Activated T-cell treated with anti-CD3 and anti-CD28 coated beads, Interleukin-2, amount 50 U/mL, for 72 hours (primary cell): ENCODE measurements at regions not wholly inside any gene's neighbourhood (a gene's known extent, or its start where the extent isn't known, plus 50 kb on each side); places are given as distances from the start of the nearest gene placed in this dataset.
"Not testable (repeated sequence)": the region's sequence is repeated elsewhere in the genome, so short reads cannot be mapped to it uniquely, and the experiment has no call there.

ENCODE experiments used
- ATAC-seq, 2 donors: fragments of 150-1000 bp; cut with Tn5 transposase; replicated peaks in 1 of 2; 2 replicates each; pipeline ENCODE4 v1.10.0; 2021; ENCODE audit warnings: moderate library complexity in 2 of 2, mild to moderate bottlenecking in 1 of 2
- DNase-seq, 2 donors: peaks; one replicate each; pipeline ENCODE4 v3.0.0; 2021 to 2022; ENCODE audit warnings: mixed read lengths in 1 of 2
- H3K27ac Mint-ChIP-seq: one replicate; pipeline ENCODE4 v1.8.0; 2022; ENCODE audit warnings: mild to moderate bottlenecking, moderate library complexity, mixed read lengths
- H3K27me3 Mint-ChIP-seq: one replicate; pipeline ENCODE4 v1.8.0; 2022; ENCODE audit warnings: low read depth, mixed read lengths
- H3K36me3 Mint-ChIP-seq, 2 donors: one replicate each; pipeline ENCODE4 v1.8.0; 2022; ENCODE audit warnings: mixed read lengths in 2 of 2, mild to moderate bottlenecking in 1 of 2; ENCODE audit not compliant: insufficient read depth in 2 of 2
- H3K4me1 Mint-ChIP-seq: one replicate; pipeline ENCODE4 v1.8.0; 2022; ENCODE audit warnings: low read depth, mixed read lengths
- H3K4me3 Mint-ChIP-seq, 2 donors: one replicate each; pipeline ENCODE4 v1.8.0; 2022; ENCODE audit warnings: mild to moderate bottlenecking in 2 of 2, mixed read lengths in 2 of 2, moderate library complexity in 2 of 2
- H3K9me3 Mint-ChIP-seq, 2 donors: one replicate each; pipeline ENCODE4 v1.8.0; 2022; ENCODE audit warnings: mixed read lengths in 2 of 2

- peaks cover 0 to 2% of the 10 kb centered on the region in 2 donors for H3K9me3 Mint-ChIP-seq
- peaks cover 0 to 2% of the 10 kb centered on the region in 2 donors for H3K36me3 Mint-ChIP-seq
- no peaks in the 10 kb centered on the region for H3K4me1 Mint-ChIP-seq
- H3K27ac Mint-ChIP-seq = no peak overlapping the region
- DNase-seq (no peak), ATAC-seq (no peak)
- H3K4me3 Mint-ChIP-seq = no peak overlapping the region
- H3K27me3 Mint-ChIP-seq = no peaks in the 10 kb centered on the region
These were observed 379.0 kb upstream of the TCF4 start for GRCh38 chr18:55967019-55967418.

- no peak overlapping the region for H3K27ac Mint-ChIP-seq
- ATAC-seq (no peak), DNase-seq (no peak)
- H3K27me3 Mint-ChIP-seq = no peaks in the 10 kb centered on the region
- no peak overlapping the region for H3K4me3 Mint-ChIP-seq
- H3K4me1 Mint-ChIP-seq = no peaks in the 10 kb centered on the region
- peaks cover 0 to 2% of the 10 kb centered on the region in 2 donors for H3K36me3 Mint-ChIP-seq
- H3K9me3 Mint-ChIP-seq = peaks cover 0 to 2% of the 10 kb centered on the region in 2 donors
These were observed 376.2 kb upstream of the TCF4 start for GRCh38 chr18:55964171-55964570.

DNA sequence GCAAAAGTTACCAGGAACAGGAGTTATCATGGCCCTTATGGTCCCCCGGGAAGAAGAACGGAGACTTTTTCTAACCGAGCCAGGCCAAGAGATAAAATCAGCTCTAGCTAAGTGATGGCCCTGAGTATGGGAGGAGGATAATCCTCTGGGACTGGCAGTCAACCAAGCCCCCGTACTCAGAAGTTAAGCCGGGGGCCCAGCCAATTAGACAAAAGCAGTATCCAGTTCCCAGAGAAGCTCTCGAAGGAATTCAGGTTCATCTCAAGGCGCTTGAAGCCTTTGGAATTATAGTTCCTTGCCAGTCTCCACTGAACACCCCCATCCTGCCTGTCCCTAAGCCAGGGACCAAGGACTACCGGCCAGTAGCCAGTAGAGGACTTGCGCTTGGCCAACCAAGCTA lies 365.3 kb upstream of the TCF4 start:
- peaks cover 0 to 8% of the 10 kb centered on the region in 2 donors for H3K9me3 Mint-ChIP-seq
- ATAC-seq = no peak
- H3K27ac Mint-ChIP-seq = no peak overlapping the region
- no peaks in the 10 kb centered on the region for H3K27me3 Mint-ChIP-seq
- no peak for DNase-seq
- no peak overlapping the region for H3K4me3 Mint-ChIP-seq
- H3K4me1 Mint-ChIP-seq = no peaks in the 10 kb centered on the region
- peaks cover 0 to 1% of the 10 kb centered on the region in 2 donors for H3K36me3 Mint-ChIP-seq

- H3K27ac Mint-ChIP-seq = not testable (repeated sequence)
These were observed 363.7 kb upstream of the TCF4 start for GRCh38 chr18:55951738-55952137.

DNA sequence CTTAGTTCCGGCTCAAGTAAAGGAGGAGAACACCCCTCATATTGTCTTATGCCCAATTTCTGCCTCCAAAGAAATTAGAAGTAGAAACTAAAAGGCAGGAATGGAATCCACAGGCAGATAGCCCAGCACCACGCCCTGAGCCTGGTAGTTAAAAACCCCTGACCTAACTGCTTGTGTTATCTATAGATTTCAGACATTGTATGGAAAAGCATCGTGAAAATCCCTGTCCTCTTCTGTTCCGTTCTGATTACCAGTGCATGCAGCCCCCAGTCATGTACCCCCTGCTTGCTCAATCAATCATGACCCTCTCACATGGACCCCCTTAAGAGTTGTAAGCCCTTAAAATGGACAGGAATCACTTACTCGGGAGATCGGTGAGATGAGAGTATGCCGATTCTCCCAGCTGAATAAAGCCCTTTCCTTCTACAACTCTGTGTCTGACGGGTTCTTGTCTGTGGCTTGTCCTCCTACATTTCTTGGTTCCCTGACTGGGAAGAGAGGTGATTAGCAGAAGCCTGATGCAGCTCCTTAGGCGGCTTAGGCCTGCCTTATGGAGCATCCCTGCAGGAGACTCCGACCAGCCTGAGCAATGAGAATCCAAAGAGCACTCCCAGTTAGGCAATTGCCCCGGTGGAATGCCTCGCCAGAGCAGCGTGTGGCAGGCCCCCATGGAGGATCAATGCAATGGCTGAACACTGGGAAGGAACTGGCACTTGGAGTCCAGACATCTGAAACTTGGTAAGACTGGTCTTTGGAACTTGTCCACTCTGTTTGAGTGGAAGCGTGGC lies 362.6 kb upstream of the TCF4 start:
- Mint-ChIP-seq H3K4me1 (no peaks in the 10 kb centered on the region), H3K36me3 (peaks cover 0 to 1% of the 10 kb centered on the region in 2 donors), H3K9me3 (peaks cover 0 to 7% of the 10 kb centered on the region in 2 donors), H3K27ac (no peak overlapping the region), H3K27me3 (no peaks in the 10 kb centered on the region), H3K4me3 (no peak overlapping the region)
- DNase-seq (no peak), ATAC-seq (no peak)

More at GRCh38 chr18:55951738-55952137, 363.7 kb upstream of the TCF4 start:
- ATAC-seq, DNase-seq, H3K4me1 Mint-ChIP-seq, H3K36me3 Mint-ChIP-seq, H3K4me3 Mint-ChIP-seq, H3K27me3 Mint-ChIP-seq, H3K9me3 Mint-ChIP-seq: not testable (repeated sequence)

- no peak for DNase-seq
- Mint-ChIP-seq H3K27me3 (peaks cover 8% of the 10 kb centered on the region), H3K4me3 (no peak overlapping the region), H3K27ac (no peak overlapping the region), H3K36me3 (peaks cover 0 to 9% of the 10 kb centered on the region in 2 donors), H3K4me1 (no peaks in the 10 kb centered on the region), H3K9me3 (peaks cover 7 to 9% of the 10 kb centered on the region in 2 donors)
- ATAC-seq = no peak
These were observed 346.8 kb upstream of the TCF4 start for GRCh38 chr18:55934821-55935220.

DNA sequence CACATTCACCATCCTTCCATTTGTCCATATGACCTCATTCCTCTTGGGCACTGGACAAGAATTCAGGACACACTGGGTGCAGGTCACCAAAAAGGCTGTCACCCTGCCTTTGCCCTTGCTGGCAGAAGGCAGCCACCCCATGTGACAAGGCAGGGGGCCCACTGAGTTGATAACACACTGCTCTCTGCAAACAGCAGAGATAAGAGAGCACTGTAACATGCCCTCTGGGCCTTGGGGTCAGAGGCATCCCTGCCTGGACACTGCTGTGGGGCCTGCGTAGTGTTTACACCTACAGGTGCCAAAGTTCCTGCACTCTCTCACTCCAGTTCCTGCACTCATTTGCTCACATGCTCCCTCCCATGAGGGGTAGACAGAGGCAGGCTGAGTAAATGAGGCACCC lies 344.7 kb upstream of the TCF4 start:
- no peak overlapping the region for H3K27ac Mint-ChIP-seq
- no peak overlapping the region for H3K4me3 Mint-ChIP-seq
- peaks cover 8% of the 10 kb centered on the region for H3K27me3 Mint-ChIP-seq
- no peaks in the 10 kb centered on the region for H3K4me1 Mint-ChIP-seq
- DNase-seq (no peak), ATAC-seq (no peak)
- H3K9me3 Mint-ChIP-seq = peaks cover 7% of the 10 kb centered on the region in 2 donors
- peaks cover 0 to 7% of the 10 kb centered on the region in 2 donors for H3K36me3 Mint-ChIP-seq

GRCh38 chr18:55927831-55928230 lies 339.8 kb upstream of the TCF4 start:
- no peak overlapping the region for H3K27ac Mint-ChIP-seq
- H3K4me1 Mint-ChIP-seq = no peaks in the 10 kb centered on the region
- peaks cover 0 to 2% of the 10 kb centered on the region in 2 donors for H3K36me3 Mint-ChIP-seq
- no peak for ATAC-seq
- peaks cover 8% of the 10 kb centered on the region for H3K27me3 Mint-ChIP-seq
- DNase-seq = no peak
- peaks cover 5 to 6% of the 10 kb centered on the region in 2 donors for H3K9me3 Mint-ChIP-seq
- H3K4me3 Mint-ChIP-seq = no peak overlapping the region

GRCh38 chr18:55925772-55926171 lies 337.8 kb upstream of the TCF4 start:
- DNase-seq = no peak
- H3K27ac Mint-ChIP-seq = no peak overlapping the region
- no peaks in the 10 kb centered on the region for H3K36me3 Mint-ChIP-seq
- no peak for ATAC-seq
- peaks cover 0 to 4% of the 10 kb centered on the region in 2 donors for H3K9me3 Mint-ChIP-seq
- no peak overlapping the region for H3K4me3 Mint-ChIP-seq
- no peaks in the 10 kb centered on the region for H3K4me1 Mint-ChIP-seq
- no peaks in the 10 kb centered on the region for H3K27me3 Mint-ChIP-seq

GRCh38 chr18:55920063-55920462 lies 332.1 kb upstream of the TCF4 start:
- no peak for DNase-seq
- Mint-ChIP-seq H3K4me1 (no peaks in the 10 kb centered on the region), H3K9me3 (peaks cover 5 to 7% of the 10 kb centered on the region in 2 donors), H3K27me3 (no peaks in the 10 kb centered on the region), H3K27ac (peak overlapping the region; percentile 7), H3K36me3 (no peaks in the 10 kb centered on the region), H3K4me3 (no peak overlapping the region)
- no peak for ATAC-seq

DNA sequence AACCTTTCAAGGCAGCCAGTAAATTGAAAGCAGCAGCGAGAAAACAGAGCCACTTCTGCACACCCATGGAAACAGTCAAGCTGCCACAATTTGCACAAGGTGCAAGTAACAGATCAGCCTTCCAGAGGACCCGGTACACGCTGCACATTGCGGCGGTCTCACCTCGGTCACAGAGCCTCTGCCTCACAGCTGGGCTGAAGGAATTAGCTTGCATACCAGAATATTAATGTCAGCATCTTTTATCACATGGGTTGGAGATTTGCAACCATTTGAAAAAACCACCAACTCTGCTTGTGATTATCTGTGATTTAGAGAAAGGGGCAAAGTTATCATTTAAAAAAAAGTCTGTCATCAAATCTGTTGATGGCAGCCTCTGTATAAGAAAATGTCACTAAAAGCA lies 330.5 kb upstream of the TCF4 start:
- Mint-ChIP-seq H3K4me1 (no peaks in the 10 kb centered on the region), H3K36me3 (no peaks in the 10 kb centered on the region), H3K27me3 (no peaks in the 10 kb centered on the region), H3K27ac (no peak overlapping the region), H3K9me3 (peaks cover 5 to 7% of the 10 kb centered on the region in 2 donors), H3K4me3 (no peak overlapping the region)
- ATAC-seq = no peak
- DNase-seq = no peak

- ATAC-seq (no peak), DNase-seq (no peak)
- no peaks in the 10 kb centered on the region for H3K27me3 Mint-ChIP-seq
- no peak overlapping the region for H3K27ac Mint-ChIP-seq
- peaks cover 0 to 7% of the 10 kb centered on the region in 2 donors for H3K9me3 Mint-ChIP-seq
- no peaks in the 10 kb centered on the region for H3K36me3 Mint-ChIP-seq
- no peak overlapping the region for H3K4me3 Mint-ChIP-seq
- no peaks in the 10 kb centered on the region for H3K4me1 Mint-ChIP-seq
These were observed 324.9 kb upstream of the TCF4 start for GRCh38 chr18:55912919-55913318.

DNA sequence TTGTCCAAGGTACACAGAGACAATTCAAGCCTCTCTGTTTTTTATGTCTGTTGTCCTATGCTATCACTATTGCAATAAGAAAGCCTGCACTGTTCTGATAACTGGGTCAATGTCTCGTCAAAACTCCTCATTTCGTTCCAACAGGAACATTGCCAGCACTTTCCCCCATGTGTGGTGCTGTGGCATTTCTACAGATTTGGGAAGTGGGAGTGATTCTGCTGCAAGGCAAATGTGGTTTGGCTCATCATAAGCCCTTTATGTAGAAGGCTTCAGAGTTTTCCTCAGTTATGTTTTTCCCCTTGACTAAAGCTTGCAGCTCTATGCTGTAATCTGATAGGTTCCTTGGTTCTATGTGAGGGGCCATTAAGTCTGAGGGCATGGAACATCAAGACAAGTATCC lies 324.1 kb upstream of the TCF4 start:
- no peak for ATAC-seq

GRCh38 chr18:55910296-55910695 lies 322.3 kb upstream of the TCF4 start:
- Mint-ChIP-seq H3K27ac (no peak overlapping the region), H3K36me3 (no peaks in the 10 kb centered on the region), H3K4me3 (no peak overlapping the region), H3K9me3 (peaks cover 3 to 7% of the 10 kb centered on the region in 2 donors), H3K4me1 (peaks cover 13% of the 10 kb centered on the region), H3K27me3 (no peaks in the 10 kb centered on the region)
- ATAC-seq = no peak
- DNase-seq = no peak

More for the DNA sequence above, 324.1 kb upstream of the TCF4 start:
- DNase-seq = no peak
- no peak overlapping the region for H3K4me3 Mint-ChIP-seq
- peaks cover 0 to 7% of the 10 kb centered on the region in 2 donors for H3K9me3 Mint-ChIP-seq
- peaks cover 3% of the 10 kb centered on the region for H3K4me1 Mint-ChIP-seq
- no peak overlapping the region for H3K27ac Mint-ChIP-seq
- H3K27me3 Mint-ChIP-seq = no peaks in the 10 kb centered on the region
- H3K36me3 Mint-ChIP-seq = no peaks in the 10 kb centered on the region
